GM23338 (cell line): ENCODE measurements at regions not wholly inside any gene's neighbourhood (a gene's known extent, or its start where the extent isn't known, plus 50 kb on each side); places are given as distances from the start of the nearest gene placed in this dataset.

Experiments
- ETS1 ChIP-seq: IDR thresholded peaks from 2 replicates; pipeline ENCODE4 v1.6.1; 2016; ENCODE audit warnings: antibody characterized with exemption
- EZH2 ChIP-seq: fragments of 200-600 bp; sonication (generic); IDR thresholded peaks from one replicate; pipeline ENCODE4 v1.8.0; 2017; ENCODE audit warnings: antibody characterized with exemption, mild to moderate bottlenecking, low read depth; ENCODE audit not compliant: unreplicated experiment
- POLR2AphosphoS5 ChIP-seq: IDR thresholded peaks from 2 replicates; pipeline ENCODE4 v1.6.1; 2016; ENCODE audit warnings: antibody characterized with exemption, low read depth
- REST ChIP-seq: IDR thresholded peaks from one replicate; pipeline ENCODE4 v1.6.1; 2018; ENCODE audit warnings: antibody characterized with exemption; ENCODE audit not compliant: unreplicated experiment
- ZNF114 ChIP-seq: fragments of 250-450 bp; sonication (Bioruptor Pico); IDR thresholded peaks from 2 replicates; pipeline ENCODE4 v1.5.0; 2020; ENCODE audit warnings: mild to moderate bottlenecking, moderate library complexity
- ZNF462 ChIP-seq: fragments of 250-450 bp; sonication (Bioruptor Pico); IDR thresholded peaks from 2 replicates; pipeline ENCODE4 v1.5.0; 2020; ENCODE audit warnings: mild to moderate bottlenecking, moderate library complexity

- TF ChIP-seq ZNF462 (no peak), REST (no peak), POLR2AphosphoS5 (no peak), ETS1 (no peak), ZNF114 (no peak), EZH2 (no peak)
Observed at GRCh38 chr6:100103194-100103593, 109.2 kb upstream of the MCHR2 start (continued).
